ENCODE measurements at regions not wholly inside any gene's neighbourhood (a gene's known extent, or its start where the extent isn't known, plus 50 kb on each side); places are given as distances from the start of the nearest gene placed in this dataset.

DNA sequence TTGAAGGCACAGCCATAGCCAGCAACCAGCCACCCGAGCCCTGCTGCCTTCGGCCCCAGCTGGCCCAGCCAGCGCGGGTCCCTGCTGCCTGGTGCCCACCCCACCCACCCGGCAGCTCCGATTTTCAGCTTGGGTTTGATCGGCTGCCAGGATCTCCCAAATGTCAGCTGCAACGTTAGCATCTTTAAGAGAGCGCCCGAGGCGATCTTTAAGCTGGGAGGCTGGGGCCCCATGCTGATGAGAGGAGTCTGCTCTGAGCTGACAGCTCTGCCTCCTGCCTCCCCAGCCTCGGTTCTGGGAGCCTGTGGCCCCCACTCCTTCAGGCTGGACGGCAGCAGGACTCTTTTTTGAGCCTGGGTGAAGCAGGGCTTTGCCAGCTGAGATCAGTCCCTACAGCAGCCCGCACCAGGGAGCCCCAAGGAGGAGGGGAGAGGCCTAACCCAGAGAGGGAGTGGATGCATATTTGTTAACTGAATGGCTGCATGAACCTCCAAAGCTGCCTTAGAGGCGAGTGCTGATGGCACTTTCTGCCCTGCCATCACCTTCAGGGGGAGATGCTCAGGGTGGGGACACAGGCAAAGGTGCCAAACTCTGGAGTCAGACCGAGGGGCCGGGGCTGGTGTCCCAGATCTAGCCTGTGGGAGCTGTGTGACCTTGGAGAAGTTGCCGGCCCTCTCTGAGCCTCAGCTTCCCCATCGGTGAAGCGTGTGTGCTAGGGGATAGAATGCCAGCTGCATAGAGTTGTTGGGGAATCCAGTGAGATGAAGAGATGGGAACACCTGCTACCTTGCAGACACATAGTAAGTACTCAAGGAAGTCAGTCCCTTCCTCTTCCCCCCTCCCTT, 165.5 kb downstream of the C9orf50 start:
- TF ChIP-seq, protein P1, sequence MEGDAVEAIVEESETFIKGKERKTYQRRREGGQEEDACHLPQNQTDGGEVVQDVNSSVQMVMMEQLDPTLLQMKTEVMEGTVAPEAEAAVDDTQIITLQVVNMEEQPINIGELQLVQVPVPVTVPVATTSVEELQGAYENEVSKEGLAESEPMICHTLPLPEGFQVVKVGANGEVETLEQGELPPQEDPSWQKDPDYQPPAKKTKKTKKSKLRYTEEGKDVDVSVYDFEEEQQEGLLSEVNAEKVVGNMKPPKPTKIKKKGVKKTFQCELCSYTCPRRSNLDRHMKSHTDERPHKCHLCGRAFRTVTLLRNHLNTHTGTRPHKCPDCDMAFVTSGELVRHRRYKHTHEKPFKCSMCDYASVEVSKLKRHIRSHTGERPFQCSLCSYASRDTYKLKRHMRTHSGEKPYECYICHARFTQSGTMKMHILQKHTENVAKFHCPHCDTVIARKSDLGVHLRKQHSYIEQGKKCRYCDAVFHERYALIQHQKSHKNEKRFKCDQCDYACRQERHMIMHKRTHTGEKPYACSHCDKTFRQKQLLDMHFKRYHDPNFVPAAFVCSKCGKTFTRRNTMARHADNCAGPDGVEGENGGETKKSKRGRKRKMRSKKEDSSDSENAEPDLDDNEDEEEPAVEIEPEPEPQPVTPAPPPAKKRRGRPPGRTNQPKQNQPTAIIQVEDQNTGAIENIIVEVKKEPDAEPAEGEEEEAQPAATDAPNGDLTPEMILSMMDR (conservative IDR thresholded peaks at IDR 0.05; ENCODE audit: low read depth, low read length) = no peak
- TF ChIP-seq EZH2 (IDR thresholded peaks at IDR 0.05; ENCODE audit: low read length, unreplicated experiment) = no peak

Data from PC-3 (cell line).